IPS-18a (cell line): ENCODE measurements at regions not wholly inside any gene's neighbourhood (a gene's known extent, or its start where the extent isn't known, plus 50 kb on each side); places are given as distances from the start of the nearest gene placed in this dataset.

Experiments
- H3K27ac ChIP-seq: one replicate; pipeline ENCODE4 v1.5.1; 2013; ENCODE audit warnings: low read length
- H3K27me3 ChIP-seq: one replicate; pipeline ENCODE4 v1.6.1; 2013; ENCODE audit warnings: mild to moderate bottlenecking, low read length; ENCODE audit not compliant: control insufficient read depth, insufficient read depth
- H3K36me3 ChIP-seq: one replicate; pipeline ENCODE4 v1.6.1; 2013; ENCODE audit warnings: low read depth, low read length; ENCODE audit not compliant: control insufficient read depth
- H3K4me1 ChIP-seq: one replicate; pipeline ENCODE4 v1.6.1; 2013; ENCODE audit warnings: low read depth, low read length; ENCODE audit not compliant: control insufficient read depth
- H3K4me3 ChIP-seq: one replicate; pipeline ENCODE4 v1.5.1; 2013; ENCODE audit warnings: low read length
- H3K9ac ChIP-seq: one replicate; pipeline ENCODE4 v1.6.1; 2013; ENCODE audit warnings: mild to moderate bottlenecking, low read length, moderate library complexity
- H3K9me3 ChIP-seq: one replicate; pipeline ENCODE4 v1.6.1; 2013; ENCODE audit warnings: low read depth, low read length; ENCODE audit not compliant: control insufficient read depth

DNA sequence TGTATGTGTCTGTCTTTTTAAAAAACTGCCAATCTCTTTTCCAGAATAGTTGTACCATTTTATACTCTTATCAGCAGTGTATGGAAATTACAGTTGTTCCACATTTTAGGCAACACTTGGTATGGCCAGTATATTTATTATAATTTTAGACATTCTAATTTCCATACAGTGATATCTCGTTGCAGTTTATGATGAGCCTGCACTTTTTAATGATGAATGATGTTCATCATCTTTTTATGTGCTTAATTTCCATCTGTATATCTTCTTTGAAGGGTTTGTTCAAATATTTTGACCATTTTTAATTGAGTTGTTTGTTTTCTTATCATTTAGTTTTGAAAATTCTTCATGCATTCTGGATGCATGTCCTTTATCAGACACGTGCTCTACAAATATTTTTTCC, 57.0 kb upstream of the UBE2E2 start:
- no peaks in the 10 kb centered on the region for H3K9me3 ChIP-seq
- H3K27ac ChIP-seq = no peak overlapping the region
- no peaks in the 10 kb centered on the region for H3K27me3 ChIP-seq
- no peak overlapping the region for H3K9ac ChIP-seq
- H3K36me3 ChIP-seq = no peaks in the 10 kb centered on the region
- no peak overlapping the region for H3K4me3 ChIP-seq
- H3K4me1 ChIP-seq = no peaks in the 10 kb centered on the region

- Histone ChIP-seq H3K36me3 (no peaks in the 10 kb centered on the region), H3K27me3 (no peaks in the 10 kb centered on the region)
Measured at GRCh38 chr3:23152989-23153388, 50.1 kb upstream of the UBE2E2 start.

More at GRCh38 chr3:23152989-23153388, 50.1 kb upstream of the UBE2E2 start:
- H3K4me3 ChIP-seq = no peak overlapping the region
- H3K9ac ChIP-seq = no peak overlapping the region
- peaks cover 4% of the 10 kb centered on the region for H3K9me3 ChIP-seq
- peaks cover 7% of the 10 kb centered on the region for H3K4me1 ChIP-seq
- no peak overlapping the region for H3K27ac ChIP-seq
